Mononuclear cell (primary cell): ENCODE measurements at regions not wholly inside any gene's neighbourhood (a gene's known extent, or its start where the extent isn't known, plus 50 kb on each side); places are given as distances from the start of the nearest gene placed in this dataset.

Source experiments
- H3K27me3 ChIP-seq: 2 replicates; pipeline ENCODE4 v1.6.0; 2011; ENCODE audit warnings: low read length, control low read depth; ENCODE audit not compliant: insufficient read depth
- H3K4me1 ChIP-seq: 2 replicates; pipeline ENCODE4 v1.5.1; 2011; ENCODE audit warnings: mild to moderate bottlenecking, low read length, control low read depth; ENCODE audit not compliant: insufficient read depth
- H3K4me3 ChIP-seq: 2 replicates; pipeline ENCODE4 v1.5.1; 2011; ENCODE audit warnings: mild to moderate bottlenecking, low read length, moderate library complexity
- H3K9me3 ChIP-seq: 2 replicates; pipeline ENCODE4 v1.5.1; 2011; ENCODE audit warnings: low read depth, mild to moderate bottlenecking, control low read depth, low read length

DNA sequence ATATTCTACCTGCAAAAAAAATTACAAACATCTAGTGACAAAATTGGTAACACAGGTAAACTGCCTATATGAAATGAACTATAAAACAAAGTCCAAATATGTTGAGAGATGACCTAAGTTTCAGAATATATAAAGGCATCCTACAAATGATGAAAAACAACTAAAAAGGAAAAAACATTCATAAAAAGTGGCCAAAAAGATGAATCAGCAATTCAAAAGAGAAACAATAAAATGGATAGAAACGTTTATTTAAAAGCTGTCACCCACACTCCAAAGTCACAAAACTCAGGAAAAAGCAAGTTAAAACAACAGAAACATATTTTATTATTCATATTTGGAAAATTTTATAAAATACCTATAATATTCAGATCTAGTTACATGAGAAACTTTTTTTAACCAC lies 106.5 kb upstream of the DCN start:
- no peaks in the 10 kb centered on the region for H3K4me1 ChIP-seq
- H3K4me3 ChIP-seq: no peak overlapping the region
- H3K27me3 ChIP-seq: no peaks in the 10 kb centered on the region
- no peaks in the 10 kb centered on the region for H3K9me3 ChIP-seq

DNA sequence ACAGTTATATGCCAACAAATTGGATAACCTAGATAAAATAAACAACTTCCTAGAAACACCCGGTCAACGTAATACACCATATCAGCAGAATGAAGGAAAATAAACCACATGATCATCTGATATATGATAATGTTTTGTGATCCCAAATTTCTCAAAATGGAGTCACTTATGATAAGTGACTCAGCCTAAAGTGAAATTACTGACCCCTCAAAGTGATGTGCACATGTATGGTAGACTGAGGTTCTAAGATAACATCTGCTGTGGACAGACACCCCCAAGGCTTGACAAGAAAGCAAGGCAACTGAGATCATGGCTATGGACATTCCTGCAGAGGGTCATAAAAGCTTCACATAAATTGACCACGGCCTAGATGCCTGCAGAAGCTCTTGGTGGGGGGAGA lies 105.1 kb upstream of the DCN start:
- Histone ChIP-seq H3K27me3 (no peaks in the 10 kb centered on the region), H3K9me3 (no peaks in the 10 kb centered on the region), H3K4me3 (no peak overlapping the region), H3K4me1 (no peaks in the 10 kb centered on the region)

DNA sequence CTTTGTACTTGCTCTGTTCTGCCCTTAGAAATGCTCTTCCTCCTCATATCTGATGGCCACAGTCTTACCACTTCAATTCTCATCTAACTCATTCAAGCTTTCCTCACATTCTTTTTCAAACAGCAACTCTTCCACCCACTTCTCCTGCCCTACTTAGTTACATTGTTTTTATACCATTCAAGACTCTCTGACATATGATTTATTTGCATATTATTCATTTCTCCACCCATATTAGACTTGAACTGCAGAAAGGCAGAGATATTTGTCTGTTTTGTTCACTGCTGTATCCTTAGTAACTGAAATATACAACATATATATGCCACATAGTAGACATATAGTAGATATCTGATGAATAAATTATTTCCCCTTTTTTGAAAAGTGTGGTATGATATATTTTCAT lies 95.5 kb upstream of the DCN start:
- no peaks in the 10 kb centered on the region for H3K9me3 ChIP-seq
- H3K4me3 ChIP-seq: no peak overlapping the region
- no peaks in the 10 kb centered on the region for H3K27me3 ChIP-seq
- no peaks in the 10 kb centered on the region for H3K4me1 ChIP-seq

DNA sequence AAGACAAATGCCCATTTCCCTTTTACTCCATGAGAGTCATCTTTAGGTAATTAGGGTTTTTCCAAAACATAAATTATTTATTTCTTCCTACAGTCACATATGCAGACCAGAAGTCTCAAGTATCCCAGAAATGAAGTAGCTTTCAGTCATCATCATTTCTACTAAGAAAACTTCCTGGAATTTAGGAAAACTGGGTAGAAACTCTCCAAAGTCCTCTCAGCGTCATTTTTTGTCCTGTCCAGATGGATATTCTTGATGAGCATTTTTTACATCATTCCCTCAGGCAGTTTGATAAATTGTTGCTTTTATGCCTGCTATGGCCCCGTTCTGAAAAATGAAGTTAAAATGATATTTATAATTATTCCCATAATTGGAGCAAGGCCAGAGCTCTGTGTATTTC lies 93.9 kb upstream of the DCN start:
- Histone ChIP-seq H3K27me3 (no peaks in the 10 kb centered on the region), H3K9me3 (no peaks in the 10 kb centered on the region), H3K4me1 (no peaks in the 10 kb centered on the region), H3K4me3 (no peak overlapping the region)

DNA sequence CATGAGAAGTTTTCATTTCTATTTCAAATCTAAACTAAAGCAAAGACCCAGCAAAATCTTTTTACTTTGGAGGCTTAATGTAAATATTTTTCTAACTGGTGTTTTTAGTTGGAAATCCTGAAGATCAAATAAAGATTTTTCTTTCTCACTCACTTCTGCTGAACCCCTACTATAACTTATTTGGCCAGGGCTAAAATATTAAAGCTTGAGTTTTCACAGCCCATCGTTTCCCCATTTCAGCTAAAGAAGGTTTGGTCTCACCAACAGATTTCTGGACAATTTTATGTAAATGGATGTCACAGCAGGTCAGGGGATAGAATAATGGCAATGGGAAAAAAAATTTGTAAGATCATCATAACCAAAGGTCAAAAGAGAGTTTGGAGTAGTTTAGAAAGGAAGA lies 92.7 kb upstream of the DCN start:
- H3K9me3 ChIP-seq: no peaks in the 10 kb centered on the region
- no peaks in the 10 kb centered on the region for H3K27me3 ChIP-seq
- no peak overlapping the region for H3K4me3 ChIP-seq
- no peaks in the 10 kb centered on the region for H3K4me1 ChIP-seq

DNA sequence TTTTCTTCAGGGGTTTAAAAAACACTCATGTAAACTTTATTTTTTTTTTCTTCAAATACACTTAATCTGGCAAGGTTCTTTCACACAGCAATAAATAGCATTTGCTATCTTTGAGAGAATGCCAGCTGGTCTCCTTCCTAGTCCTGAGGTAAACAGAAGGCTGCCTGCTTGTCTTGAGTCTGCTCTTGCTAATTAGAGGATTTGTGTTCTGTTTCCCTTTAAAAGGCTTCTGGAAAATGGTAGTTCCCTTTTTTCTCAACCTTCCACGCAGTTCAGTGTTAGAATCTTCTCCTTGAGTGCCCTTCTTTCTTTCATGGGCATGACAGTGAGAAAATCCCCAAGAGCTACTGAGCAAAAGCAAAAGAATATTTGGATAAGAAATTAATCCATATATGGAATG lies 92.3 kb upstream of the DCN start:
- no peaks in the 10 kb centered on the region for H3K4me1 ChIP-seq
- no peaks in the 10 kb centered on the region for H3K9me3 ChIP-seq
- H3K4me3 ChIP-seq: no peak overlapping the region
- H3K27me3 ChIP-seq: no peaks in the 10 kb centered on the region

DNA sequence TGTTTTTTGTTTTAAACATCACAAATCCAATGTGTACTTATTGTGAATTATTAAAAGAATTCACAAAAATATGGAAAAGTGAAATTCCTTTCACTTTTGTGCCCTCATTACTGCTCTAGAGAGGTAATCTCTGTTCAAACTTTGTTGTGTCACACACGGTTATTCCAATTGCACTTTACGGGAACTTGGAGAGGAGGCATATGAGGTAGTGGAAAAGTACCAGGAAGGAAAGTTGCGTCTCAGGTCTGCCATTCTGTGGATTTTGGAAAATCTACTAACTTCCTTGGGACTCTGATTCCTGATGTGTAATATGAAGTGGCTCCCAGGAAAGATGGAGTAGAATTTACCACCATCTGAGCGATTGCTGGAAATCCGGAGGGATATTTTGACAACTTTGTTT lies 90.9 kb upstream of the DCN start:
- Histone ChIP-seq H3K4me1 (no peaks in the 10 kb centered on the region), H3K9me3 (no peaks in the 10 kb centered on the region), H3K27me3 (no peaks in the 10 kb centered on the region), H3K4me3 (no peak overlapping the region)

DNA sequence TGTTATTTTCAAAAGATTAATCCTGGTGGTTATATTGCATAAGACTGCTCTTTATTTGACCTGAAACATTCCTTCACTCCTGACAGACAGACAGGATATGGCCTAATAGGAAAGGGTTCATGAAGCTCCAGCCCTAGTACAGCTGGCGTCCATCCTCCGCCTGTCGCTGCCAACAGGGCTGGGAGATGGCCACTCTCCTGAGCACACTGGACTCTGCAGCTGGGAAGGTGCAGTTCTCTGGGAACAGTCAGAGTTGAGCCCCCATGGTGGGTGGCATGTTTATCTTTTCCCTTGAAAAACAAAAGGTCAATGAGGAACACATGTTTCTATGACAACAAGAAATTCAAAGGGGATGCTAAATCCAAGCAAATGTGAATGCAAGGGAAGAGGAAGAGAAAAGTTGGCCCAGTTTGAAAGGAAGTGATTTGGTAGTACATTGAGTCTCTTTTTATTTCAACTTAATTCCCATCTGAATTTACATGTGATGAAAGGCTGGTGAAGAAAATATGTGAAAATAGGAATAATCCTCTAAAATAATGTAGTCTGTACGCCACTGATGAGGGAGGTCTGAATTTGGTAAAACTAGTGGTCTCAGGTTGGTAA lies 89.9 kb upstream of the DCN start:
- no peaks in the 10 kb centered on the region for H3K27me3 ChIP-seq
- no peaks in the 10 kb centered on the region for H3K9me3 ChIP-seq
- H3K4me3 ChIP-seq: no peak overlapping the region
- no peaks in the 10 kb centered on the region for H3K4me1 ChIP-seq

DNA sequence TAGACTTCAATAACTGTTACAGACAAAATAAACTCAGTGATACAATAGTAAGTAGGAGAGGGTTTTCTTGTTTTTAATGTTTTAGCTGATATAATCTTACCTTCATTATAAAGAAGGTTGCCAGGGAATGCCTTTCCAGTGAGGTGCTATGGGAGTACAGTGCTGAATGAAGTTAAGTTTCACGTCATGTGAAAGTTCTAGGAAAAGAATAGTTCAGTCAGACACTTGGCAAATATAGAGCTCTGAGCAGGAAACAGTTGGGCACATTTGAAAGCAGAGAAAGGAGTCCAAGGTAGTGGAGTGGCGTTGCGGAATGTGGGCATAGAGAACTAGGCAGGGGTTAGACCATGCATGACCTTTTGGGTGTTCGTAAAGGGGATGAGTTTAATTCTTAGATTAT lies 88.6 kb upstream of the DCN start:
- no peaks in the 10 kb centered on the region for H3K4me1 ChIP-seq
- H3K4me3 ChIP-seq: no peak overlapping the region
- H3K9me3 ChIP-seq: no peaks in the 10 kb centered on the region
- no peaks in the 10 kb centered on the region for H3K27me3 ChIP-seq

DNA sequence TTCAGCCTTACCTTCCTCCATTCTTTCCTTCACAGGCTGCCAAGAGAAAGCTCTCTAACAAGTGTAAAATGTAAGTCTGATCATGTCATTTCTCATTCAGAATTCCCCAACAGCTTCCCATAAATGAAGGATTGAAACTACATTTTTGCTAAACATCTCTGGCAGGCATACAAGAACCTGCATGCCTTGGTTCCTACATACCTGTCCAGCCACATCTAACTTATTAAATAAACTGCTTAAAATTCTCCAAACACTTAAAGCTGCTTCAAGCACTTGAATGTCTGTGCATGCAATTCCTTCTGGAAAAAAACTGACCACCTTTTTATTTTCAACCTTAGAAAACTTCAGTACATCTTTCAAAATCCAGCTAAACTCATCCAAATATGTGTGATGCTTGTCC lies 84.4 kb upstream of the DCN start:
- Histone ChIP-seq H3K4me3 (no peak overlapping the region), H3K27me3 (no peaks in the 10 kb centered on the region), H3K9me3 (no peaks in the 10 kb centered on the region), H3K4me1 (no peaks in the 10 kb centered on the region)

DNA sequence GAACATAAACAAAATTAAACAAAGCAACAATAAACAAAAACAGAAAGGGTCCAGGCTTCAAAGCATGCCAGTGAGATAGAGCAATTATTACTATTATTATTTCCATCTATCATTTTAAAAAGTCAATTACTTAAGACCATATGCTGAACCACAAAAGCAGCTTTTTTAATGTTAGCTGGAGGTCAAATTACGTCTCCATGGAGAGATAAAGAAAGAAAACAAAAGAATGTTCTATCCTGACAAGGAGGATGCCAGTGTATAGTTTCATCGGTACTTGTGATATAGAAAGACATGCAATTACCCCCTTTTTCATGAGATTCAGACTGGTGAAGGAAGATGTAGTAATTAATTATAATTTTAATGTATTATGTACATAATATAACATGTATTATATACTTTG lies 81.6 kb upstream of the DCN start:
- Histone ChIP-seq H3K4me1 (no peaks in the 10 kb centered on the region), H3K4me3 (no peak overlapping the region), H3K9me3 (no peaks in the 10 kb centered on the region), H3K27me3 (no peaks in the 10 kb centered on the region)

DNA sequence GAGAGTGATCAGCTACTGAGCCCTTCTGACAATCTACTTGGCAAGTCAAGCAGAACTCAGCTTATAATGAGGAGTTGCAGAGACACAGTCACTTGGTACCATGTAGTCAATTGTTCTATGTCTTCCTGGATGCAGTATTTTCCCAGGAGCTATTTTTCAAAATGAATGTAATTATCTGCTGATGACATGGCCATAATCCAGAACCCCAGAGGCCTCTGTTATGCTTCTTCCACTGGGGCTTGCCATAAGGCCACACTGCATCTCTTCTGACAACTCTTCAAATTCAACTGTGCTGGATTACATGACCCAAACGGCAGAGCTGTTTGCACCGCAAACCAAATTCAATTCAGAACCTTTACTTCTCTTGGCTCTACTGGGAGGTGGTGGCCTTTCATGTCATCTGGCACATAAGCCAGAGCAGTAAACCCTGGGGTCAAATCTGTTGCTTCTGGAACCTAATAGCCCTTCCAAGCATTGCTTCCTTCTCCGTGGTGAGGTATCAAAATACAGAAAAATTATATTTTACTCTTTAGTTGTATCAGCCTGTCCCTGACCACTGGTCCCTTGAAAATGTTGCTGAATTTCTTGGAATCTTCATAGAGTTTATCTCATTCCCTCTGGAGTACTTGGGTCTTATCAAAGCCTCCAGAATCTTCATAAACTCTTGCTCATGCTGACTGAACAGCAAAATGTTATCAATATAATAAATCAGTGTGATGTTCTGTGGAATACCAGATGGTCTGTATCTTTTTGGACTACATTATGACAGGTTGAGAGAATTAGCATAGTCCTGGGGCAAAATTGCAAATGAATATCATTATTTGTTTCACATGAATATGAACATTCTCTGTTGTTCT lies 79.4 kb upstream of the DCN start:
- Histone ChIP-seq H3K9me3 (no peaks in the 10 kb centered on the region), H3K4me3 (no peak overlapping the region), H3K4me1 (no peaks in the 10 kb centered on the region), H3K27me3 (no peaks in the 10 kb centered on the region)

DNA sequence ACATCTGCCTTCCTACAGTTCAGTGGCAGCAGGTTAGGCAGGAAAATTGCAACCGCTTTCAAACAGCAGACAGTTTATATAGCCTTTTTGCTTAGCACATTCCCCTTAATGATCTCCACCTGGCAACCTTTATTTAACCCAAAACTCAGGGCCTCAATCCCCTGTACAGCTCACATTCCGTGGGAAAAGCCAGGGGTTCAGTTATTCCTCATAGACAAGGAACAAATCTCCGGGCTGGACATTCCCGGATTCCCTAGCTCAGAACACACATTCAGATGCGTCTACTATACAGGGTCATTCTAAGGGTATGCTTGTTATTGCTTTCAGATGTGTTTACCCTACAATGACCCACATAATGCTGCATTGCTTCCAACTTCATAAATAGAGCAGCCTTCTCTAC lies 73.8 kb upstream of the DCN start:
- Histone ChIP-seq H3K27me3 (no peaks in the 10 kb centered on the region), H3K9me3 (no peaks in the 10 kb centered on the region), H3K4me3 (no peak overlapping the region), H3K4me1 (no peaks in the 10 kb centered on the region)

DNA sequence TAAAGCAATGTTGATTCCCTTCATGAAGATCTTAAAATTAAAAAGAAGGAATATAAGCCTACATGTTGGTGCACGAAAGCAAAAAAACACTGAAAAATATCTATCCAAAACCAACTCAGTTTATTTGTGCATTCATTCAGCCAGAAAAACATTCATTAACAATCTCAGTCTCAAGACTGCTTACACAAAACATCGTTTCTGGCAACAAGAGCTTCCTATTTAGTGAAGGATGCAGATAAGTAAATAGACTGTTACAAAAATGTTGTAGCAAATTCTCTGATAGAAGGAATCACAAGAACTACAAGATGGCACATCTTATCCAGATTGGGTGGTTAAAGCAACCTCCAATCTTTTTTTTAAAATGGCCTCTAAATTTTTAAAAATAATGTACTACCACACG lies 69.7 kb upstream of the DCN start:
- H3K27me3 ChIP-seq: no peaks in the 10 kb centered on the region
- H3K4me3 ChIP-seq: no peak overlapping the region
- H3K4me1 ChIP-seq: no peaks in the 10 kb centered on the region
- no peaks in the 10 kb centered on the region for H3K9me3 ChIP-seq

DNA sequence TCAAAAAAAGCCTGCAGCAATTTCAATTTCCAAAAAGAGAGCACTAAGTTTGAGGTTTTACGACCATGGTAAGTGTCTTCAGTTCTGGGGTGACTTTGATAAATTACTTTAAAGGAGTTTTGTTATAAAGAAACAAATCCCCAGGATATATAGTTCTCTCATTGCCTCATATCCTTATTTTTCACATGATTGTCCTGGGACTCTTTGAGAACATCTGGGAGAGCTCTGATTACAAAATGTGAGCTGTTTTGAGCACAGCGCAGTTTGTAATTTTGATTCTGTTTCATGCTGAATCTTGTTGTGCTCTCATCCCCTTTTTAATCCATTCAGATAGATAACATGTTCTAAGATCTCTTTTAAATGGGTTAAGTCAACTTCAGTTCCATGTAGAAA lies 67.7 kb upstream of the DCN start:
- no peaks in the 10 kb centered on the region for H3K9me3 ChIP-seq
- no peak overlapping the region for H3K4me3 ChIP-seq
- no peaks in the 10 kb centered on the region for H3K27me3 ChIP-seq
- H3K4me1 ChIP-seq: no peaks in the 10 kb centered on the region
